ENCODE measurements at regions not wholly inside any gene's neighbourhood (a gene's known extent, or its start where the extent isn't known, plus 50 kb on each side); places are given as distances from the start of the nearest gene placed in this dataset.

GRCh38 chr14:38536376-38537038 is 280.6 kb upstream of the CLEC14A start:
- no peak for TF ChIP-seq POLR2A (IDR thresholded peaks at IDR 0.05; ENCODE audit: insufficient read depth in 1 of 2, low read depth in 2 of 2, low read length in 2 of 2)
- no peak for TF ChIP-seq NFE2L2 (IDR thresholded peaks at IDR 0.05; ENCODE audit: low read length)
- no peak for TF ChIP-seq ZSCAN29 (CRISPR knock-in tag; conservative IDR thresholded peaks at IDR 0.05)
- no peak for TF ChIP-seq TCF7 (IDR thresholded peaks at IDR 0.05; ENCODE audit: low read depth)
- no peak for TF ChIP-seq MTA3 (CRISPR knock-in tag; IDR thresholded peaks at IDR 0.05)
- peak; percentile 42; the same call in 1 of the 2 replicates for TF ChIP-seq ZNF7 (CRISPR knock-in tag; IDR thresholded peaks at IDR 0.05)
- TF ChIP-seq ZNF883 (CRISPR knock-in tag; IDR thresholded peaks at IDR 0.05; ENCODE audit: not compliant biosample characterization) = no peak
- TF ChIP-seq ZBTB7A (CRISPR knock-in tag; IDR thresholded peaks at IDR 0.05) = no peak

Data from HepG2 (cell line).